Naive thymus-derived CD8-positive, alpha-beta T cell (primary cell): ENCODE measurements at regions not wholly inside any gene's neighbourhood (a gene's known extent, or its start where the extent isn't known, plus 50 kb on each side); places are given as distances from the start of the nearest gene placed in this dataset.

ENCODE experiments used
- ATAC-seq, 2 donors: fragments of 150-1000 bp; cut with Tn5 transposase in 1 of 2; sonication (Bioruptor Pico), chemical (Tn5 transposase) in 1 of 2; 1 replicate in 1 of 2; 2 replicates in 1 of 2; pipeline ENCODE4 v1.10.0; 2021; ENCODE audit warnings: mild to moderate bottlenecking in 2 of 2, moderate library complexity in 2 of 2
- POLR2A ChIA-PET: fragments of 350-600 bp; sonication (Branson Sonifier 250); formaldehyde crosslinking; loops from one replicate; lab custom pipeline; 2021; ENCODE audit warnings: antibody characterized with exemption; lab: Charles Lee
- DNase-seq, 10 donors: peaks; one replicate each; pipeline versions ENCODE4 v3.0.0 to v3.0.0-alpha.2; 2020 to 2022
- H3K27ac Mint-ChIP-seq, 10 donors: one replicate each; pipeline ENCODE4 v1.8.0; 2020 to 2022; ENCODE audit warnings: mild to moderate bottlenecking in 10 of 10, mixed read lengths in 10 of 10, moderate library complexity in 4 of 10, inconsistent platforms in 1 of 10
- H3K27me3 Mint-ChIP-seq, 5 donors: one replicate each; pipeline ENCODE4 v1.8.0; 2021 to 2022; ENCODE audit warnings: mixed read lengths in 5 of 5
- H3K36me3 Mint-ChIP-seq, 3 donors: one replicate each; pipeline ENCODE4 v1.8.0; 2020 to 2022; ENCODE audit warnings: mixed read lengths in 3 of 3, mild to moderate bottlenecking in 2 of 3, inconsistent platforms in 1 of 3
- H3K4me1 Mint-ChIP-seq, 4 donors: one replicate each; pipeline ENCODE4 v1.8.0; 2021 to 2022; ENCODE audit warnings: mixed read lengths in 4 of 4
- H3K4me3 Mint-ChIP-seq, 10 donors: one replicate each; pipeline ENCODE4 v1.8.0; 2020 to 2022; ENCODE audit warnings: mild to moderate bottlenecking in 10 of 10, mixed read lengths in 10 of 10, moderate library complexity in 6 of 10, inconsistent platforms in 1 of 10
- H3K9me3 Mint-ChIP-seq, 9 donors: one replicate each; pipeline ENCODE4 v1.8.0; 2020 to 2022; ENCODE audit warnings: mixed read lengths in 9 of 9, mild to moderate bottlenecking in 3 of 9, inconsistent platforms in 1 of 9, moderate library complexity in 1 of 9

DNA sequence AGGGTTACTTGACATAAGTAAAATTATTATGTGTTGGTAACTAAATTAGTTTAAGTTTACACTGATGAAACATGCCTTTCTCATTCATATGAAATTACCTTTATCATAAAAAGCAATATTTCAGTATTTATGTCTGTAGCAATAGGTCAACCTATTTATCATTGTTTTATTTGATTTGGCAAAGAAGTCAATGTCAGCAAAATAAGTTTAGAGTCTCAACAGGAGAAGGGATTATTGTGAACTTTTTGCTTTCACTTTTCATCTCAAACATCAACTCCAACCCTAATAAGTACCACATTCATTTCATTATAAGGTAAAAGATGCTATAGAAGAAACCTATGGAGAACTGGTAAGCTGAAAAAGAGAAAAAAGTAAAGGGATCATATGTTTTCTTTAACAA is 1015.4 kb upstream of the ADGRL4 start:
- Mint-ChIP-seq H3K27me3 (no peaks in the 10 kb centered on the region), H3K4me1 (no peaks in the 10 kb centered on the region), H3K9me3 (peaks cover 0 to 15% (median 6%) of the 10 kb centered on the region in 9 donors), H3K27ac (no peak overlapping the region), H3K36me3 (no peaks in the 10 kb centered on the region), H3K4me3 (no peak overlapping the region)
- POLR2A ChIA-PET: no interaction called here
- no peak for ATAC-seq
- DNase-seq: no peak

DNA sequence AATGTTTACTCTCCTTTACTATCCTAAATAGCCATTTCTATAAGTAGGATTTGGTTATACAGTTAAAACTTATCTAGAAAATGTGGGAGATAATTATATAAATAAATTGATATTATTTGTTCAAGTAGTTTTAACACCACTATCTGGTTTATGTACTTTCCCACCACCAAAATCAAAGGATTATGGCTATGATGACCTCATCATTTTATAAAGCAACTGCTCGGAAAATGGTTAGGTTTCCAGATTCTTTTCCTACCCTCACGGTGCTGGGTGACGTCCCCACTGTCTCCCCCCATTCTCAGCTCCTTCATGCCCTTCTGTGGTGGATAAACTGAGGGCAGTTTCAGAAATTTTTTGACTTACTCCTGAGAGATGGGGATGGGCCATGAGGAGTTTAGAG is 1011.8 kb upstream of the ADGRL4 start:
- Mint-ChIP-seq H3K9me3 (peaks cover 0 to 10% (median 4%) of the 10 kb centered on the region in 9 donors), H3K36me3 (no peaks in the 10 kb centered on the region), H3K4me1 (no peaks in the 10 kb centered on the region), H3K4me3 (no peak overlapping the region), H3K27me3 (no peaks in the 10 kb centered on the region), H3K27ac (no peak overlapping the region)
- no peak for DNase-seq
- POLR2A ChIA-PET: no interaction called here
- ATAC-seq: no peak

DNA sequence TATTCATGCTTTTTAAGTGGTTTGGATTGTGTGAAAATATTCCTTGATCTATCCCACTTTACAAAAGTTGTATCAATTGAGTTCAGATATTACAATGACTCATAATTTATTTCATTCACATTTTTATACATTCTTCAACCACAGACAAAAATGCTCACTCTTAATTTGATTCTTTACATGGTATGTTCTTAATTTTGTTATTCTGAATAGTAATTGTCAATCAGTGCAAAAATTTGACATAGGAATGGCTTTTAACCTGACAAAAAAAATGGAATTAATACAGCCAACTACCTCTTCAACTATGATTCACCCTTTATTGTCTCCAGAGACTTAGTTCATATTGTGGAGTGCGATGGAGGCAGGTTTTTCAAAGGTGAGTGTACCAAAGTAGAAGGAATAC is 1002.4 kb upstream of the ADGRL4 start:
- H3K27me3 Mint-ChIP-seq: no peaks in the 10 kb centered on the region
- DNase-seq (no peak), ATAC-seq (no peak)
- H3K4me3 Mint-ChIP-seq: no peak overlapping the region
- peaks cover 0 to 8% (median 0%) of the 10 kb centered on the region in 9 donors for H3K9me3 Mint-ChIP-seq
- no peak overlapping the region for H3K27ac Mint-ChIP-seq
- POLR2A ChIA-PET: no interaction called here
- H3K4me1 Mint-ChIP-seq: no peaks in the 10 kb centered on the region
- H3K36me3 Mint-ChIP-seq: no peaks in the 10 kb centered on the region

DNA sequence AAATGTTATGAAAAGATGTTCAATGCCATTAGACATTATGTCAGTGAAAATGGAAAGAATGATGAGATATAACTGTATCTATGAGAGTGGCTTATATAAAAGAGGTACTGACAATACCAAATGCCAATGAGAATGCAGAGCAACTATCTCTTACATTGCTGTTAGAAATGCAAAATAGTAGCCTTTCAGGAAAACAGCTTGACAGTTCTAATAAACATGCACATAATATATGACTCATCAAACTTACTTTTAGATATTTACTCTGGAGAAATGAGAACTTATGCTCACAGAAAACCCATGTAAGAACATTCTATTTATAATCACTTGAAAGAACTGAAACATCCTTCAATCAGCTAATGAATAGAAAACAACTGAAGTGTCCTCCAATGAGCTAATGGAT is 996.7 kb upstream of the ADGRL4 start:
- Mint-ChIP-seq H3K9me3 (peaks cover 0 to 23% (median 11%) of the 10 kb centered on the region in 9 donors), H3K4me3 (no peak overlapping the region), H3K36me3 (no peaks in the 10 kb centered on the region), H3K4me1 (no peaks in the 10 kb centered on the region), H3K27ac (no peak overlapping the region), H3K27me3 (no peaks in the 10 kb centered on the region)
- DNase-seq (no peak), ATAC-seq (no peak)
- POLR2A ChIA-PET: no interaction called here

DNA sequence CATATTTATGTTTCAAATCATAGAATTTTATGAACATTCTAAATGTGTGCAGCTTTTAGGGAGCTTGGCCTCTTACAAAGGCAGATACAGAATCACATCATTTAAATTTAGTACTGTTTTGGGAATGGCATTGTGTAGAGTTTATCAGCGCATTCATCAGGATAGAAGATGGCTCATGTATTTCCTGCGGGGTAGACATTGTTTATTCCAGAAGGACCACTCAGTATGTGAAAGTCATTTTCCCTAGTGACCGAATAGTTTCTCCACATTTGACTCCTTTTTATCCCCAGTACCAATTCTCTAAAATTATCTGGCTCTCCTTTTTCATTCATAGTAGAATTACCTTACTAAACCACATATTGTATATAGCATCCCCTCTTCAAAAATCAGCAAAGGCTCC is 981.9 kb upstream of the ADGRL4 start:
- POLR2A ChIA-PET: no interaction called here
- no peaks in the 10 kb centered on the region for H3K4me1 Mint-ChIP-seq

DNA sequence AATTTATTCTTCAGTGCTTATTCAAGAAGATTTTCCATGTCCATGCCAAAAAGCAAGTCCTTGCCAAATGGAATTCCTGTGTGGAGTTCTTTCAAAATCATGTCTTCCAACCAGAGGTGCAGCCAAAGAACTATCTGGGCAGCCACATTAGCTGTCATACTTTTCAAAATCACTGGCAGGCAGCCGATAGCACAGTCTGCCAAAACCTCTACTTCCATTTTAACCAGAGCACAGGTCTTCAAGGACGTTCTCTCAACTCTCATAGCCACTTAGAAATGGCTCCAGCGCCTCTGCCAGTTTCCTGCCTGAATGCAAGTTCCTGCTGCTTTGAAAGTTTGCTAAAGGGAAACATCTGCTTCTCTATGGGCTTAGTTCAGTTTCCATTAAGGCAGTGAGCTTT is 975.7 kb upstream of the ADGRL4 start:
- ATAC-seq: no peak
- POLR2A ChIA-PET: no interaction called here
- peaks cover 0 to 25% (median 2%) of the 10 kb centered on the region in 9 donors for H3K9me3 Mint-ChIP-seq

More for the DNA sequence above, 981.9 kb upstream of the ADGRL4 start:
- no peak overlapping the region for H3K27ac Mint-ChIP-seq
- H3K36me3 Mint-ChIP-seq: no peaks in the 10 kb centered on the region
- no peak for ATAC-seq
- H3K27me3 Mint-ChIP-seq: no peaks in the 10 kb centered on the region
- peaks cover 0 to 15% (median 4%) of the 10 kb centered on the region in 9 donors for H3K9me3 Mint-ChIP-seq
- DNase-seq: no peak
- H3K4me3 Mint-ChIP-seq: no peak overlapping the region

DNA sequence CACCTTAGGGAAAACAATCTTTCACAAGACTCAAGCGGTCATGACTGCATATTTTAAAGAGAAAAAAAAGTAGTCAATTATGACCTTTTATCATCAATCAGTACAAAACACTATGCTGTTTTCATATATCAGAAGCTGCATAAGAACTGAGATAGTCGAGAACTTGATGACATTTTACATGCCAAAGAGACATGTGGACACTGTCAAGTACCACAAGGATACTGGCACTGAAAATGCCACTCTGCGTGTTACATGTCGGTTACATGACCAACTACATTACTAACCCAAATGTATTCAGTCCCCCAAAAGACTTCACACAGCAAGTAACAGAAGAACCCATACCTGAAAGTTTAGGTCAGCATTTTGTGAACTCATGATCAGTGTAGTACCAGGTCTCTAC is 975.0 kb upstream of the ADGRL4 start:
- H3K4me1 Mint-ChIP-seq: no peaks in the 10 kb centered on the region
- no peak overlapping the region for H3K4me3 Mint-ChIP-seq
- no peak overlapping the region for H3K27ac Mint-ChIP-seq
- POLR2A ChIA-PET: no interaction called here
- ATAC-seq (no peak), DNase-seq (no peak)
- H3K9me3 Mint-ChIP-seq: peaks cover 0 to 33% (median 2%) of the 10 kb centered on the region in 9 donors
- H3K36me3 Mint-ChIP-seq: no peaks in the 10 kb centered on the region
- H3K27me3 Mint-ChIP-seq: no peaks in the 10 kb centered on the region

More for the DNA sequence above, 975.7 kb upstream of the ADGRL4 start:
- Mint-ChIP-seq H3K27ac (no peak overlapping the region), H3K4me3 (no peak overlapping the region), H3K36me3 (no peaks in the 10 kb centered on the region), H3K27me3 (no peaks in the 10 kb centered on the region), H3K4me1 (no peaks in the 10 kb centered on the region)
- no peak for DNase-seq

DNA sequence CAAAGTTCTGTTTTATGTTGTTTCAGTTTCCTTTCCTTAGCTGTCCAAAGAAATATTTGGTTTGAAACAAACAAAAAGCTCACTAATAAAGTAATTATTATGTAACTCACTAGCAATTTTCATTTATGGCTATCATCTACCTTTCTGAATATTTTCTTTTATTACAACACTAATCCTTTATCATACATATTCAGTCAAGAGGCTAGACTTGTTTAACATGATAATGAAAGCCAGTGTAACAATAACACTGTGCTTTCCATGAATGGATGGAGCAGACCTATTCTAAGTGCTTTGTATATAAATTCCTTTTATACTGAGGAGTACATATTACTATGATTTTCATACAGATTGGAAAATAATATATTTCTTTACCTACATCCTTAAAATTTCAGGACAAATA is 972.8 kb upstream of the ADGRL4 start:
- Mint-ChIP-seq H3K4me1 (no peaks in the 10 kb centered on the region), H3K4me3 (no peak overlapping the region), H3K36me3 (no peaks in the 10 kb centered on the region), H3K27ac (no peak overlapping the region), H3K9me3 (peaks cover 0 to 25% (median 2%) of the 10 kb centered on the region in 9 donors), H3K27me3 (no peaks in the 10 kb centered on the region)
- POLR2A ChIA-PET: no interaction called here
- ATAC-seq: no peak
- DNase-seq: no peak

DNA sequence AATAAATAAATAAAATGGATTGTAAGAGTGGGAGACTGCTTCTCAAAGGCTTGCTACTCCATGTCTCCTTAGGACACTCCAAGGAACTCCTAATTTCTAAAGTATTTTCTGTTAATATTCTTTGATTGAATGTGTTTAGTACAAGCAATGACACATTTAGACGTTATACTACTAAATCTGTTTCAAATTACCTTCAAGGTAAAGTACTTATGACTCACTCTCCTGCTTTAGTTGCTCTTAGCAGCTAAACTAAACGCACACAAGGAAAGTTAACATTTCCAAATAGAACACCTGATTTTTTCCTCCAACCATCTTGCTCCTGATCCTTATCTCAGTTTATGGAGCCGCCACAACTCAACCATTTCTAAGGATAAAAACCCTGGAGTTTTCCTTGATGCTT is 969.8 kb upstream of the ADGRL4 start:
- H3K4me3 Mint-ChIP-seq: no peak overlapping the region
- no peaks in the 10 kb centered on the region for H3K27me3 Mint-ChIP-seq
- POLR2A ChIA-PET: no interaction called here
- H3K36me3 Mint-ChIP-seq: no peaks in the 10 kb centered on the region
- no peaks in the 10 kb centered on the region for H3K4me1 Mint-ChIP-seq
- peaks cover 0 to 29% (median 2%) of the 10 kb centered on the region in 9 donors for H3K9me3 Mint-ChIP-seq
- DNase-seq (no peak), ATAC-seq (no peak)
- H3K27ac Mint-ChIP-seq: no peak overlapping the region

DNA sequence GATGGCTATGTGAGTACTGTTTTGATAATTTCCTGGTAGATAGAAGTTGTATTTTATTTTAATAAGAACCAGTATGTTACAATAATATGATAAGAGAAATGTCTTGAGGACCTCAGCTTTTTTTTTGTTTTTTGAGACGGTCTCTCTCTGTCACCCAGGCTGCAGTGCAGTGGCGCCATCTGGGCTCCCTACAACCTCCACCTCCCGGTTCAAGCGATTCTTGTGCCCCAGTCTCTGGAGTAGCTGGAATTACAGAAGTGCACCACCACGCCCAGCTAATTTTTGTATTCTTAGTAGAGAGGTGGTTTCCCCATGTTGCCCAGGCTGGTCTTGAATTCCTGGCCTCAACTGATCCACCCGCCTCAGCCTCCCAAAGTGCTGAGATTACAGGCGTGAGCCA is 968.1 kb upstream of the ADGRL4 start:
- H3K27ac Mint-ChIP-seq: no peak overlapping the region
- no peaks in the 10 kb centered on the region for H3K27me3 Mint-ChIP-seq
- H3K4me3 Mint-ChIP-seq: no peak overlapping the region
- peaks cover 0 to 29% (median 4%) of the 10 kb centered on the region in 9 donors for H3K9me3 Mint-ChIP-seq
- DNase-seq: no peak
- no peaks in the 10 kb centered on the region for H3K36me3 Mint-ChIP-seq
- POLR2A ChIA-PET: no interaction called here
- no peaks in the 10 kb centered on the region for H3K4me1 Mint-ChIP-seq
- no peak for ATAC-seq

DNA sequence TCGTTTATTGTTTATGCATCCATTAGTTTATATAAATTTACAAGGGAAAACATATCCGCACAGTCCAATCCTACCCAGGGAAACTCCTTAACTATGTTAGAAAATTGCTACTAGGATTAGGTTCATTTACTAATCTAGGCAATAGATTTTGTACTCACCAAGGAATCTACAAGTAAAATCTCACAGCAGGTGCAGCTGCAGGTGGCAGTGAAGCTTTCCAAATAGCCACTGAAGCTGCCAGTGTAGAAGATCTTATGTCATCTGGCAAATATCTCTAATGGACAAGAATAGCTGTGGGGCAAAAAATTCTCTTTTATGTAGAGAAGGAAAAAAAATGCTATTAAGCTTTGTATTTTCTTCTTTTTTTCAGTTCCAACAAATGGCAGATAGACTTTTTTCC is 963.4 kb upstream of the ADGRL4 start:
- Mint-ChIP-seq H3K27me3 (no peaks in the 10 kb centered on the region), H3K36me3 (no peaks in the 10 kb centered on the region), H3K9me3 (peaks cover 0 to 26% (median 7%) of the 10 kb centered on the region in 9 donors), H3K4me3 (no peak overlapping the region), H3K27ac (no peak overlapping the region), H3K4me1 (no peaks in the 10 kb centered on the region)
- no peak for ATAC-seq
- DNase-seq: no peak
- POLR2A ChIA-PET: no interaction called here

DNA sequence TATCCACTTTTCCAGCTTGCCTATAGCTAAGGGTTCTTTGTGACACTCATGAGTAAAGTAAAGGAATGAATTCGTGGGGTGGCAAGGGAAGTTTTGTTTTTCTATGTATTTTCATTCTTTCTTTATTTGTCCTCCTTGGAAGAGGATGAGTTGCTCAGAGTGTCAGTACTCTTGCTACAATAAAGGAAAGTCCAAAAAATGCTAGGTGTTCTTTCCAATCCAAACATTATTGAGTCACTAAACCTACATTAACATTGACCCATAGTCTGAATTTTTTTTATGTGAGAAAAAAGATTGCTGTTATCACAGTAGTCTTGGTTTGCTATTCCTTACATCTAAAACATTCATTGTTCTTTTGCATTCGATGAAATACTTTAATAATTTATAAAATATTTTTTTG is 959.9 kb upstream of the ADGRL4 start:
- no peaks in the 10 kb centered on the region for H3K36me3 Mint-ChIP-seq

DNA sequence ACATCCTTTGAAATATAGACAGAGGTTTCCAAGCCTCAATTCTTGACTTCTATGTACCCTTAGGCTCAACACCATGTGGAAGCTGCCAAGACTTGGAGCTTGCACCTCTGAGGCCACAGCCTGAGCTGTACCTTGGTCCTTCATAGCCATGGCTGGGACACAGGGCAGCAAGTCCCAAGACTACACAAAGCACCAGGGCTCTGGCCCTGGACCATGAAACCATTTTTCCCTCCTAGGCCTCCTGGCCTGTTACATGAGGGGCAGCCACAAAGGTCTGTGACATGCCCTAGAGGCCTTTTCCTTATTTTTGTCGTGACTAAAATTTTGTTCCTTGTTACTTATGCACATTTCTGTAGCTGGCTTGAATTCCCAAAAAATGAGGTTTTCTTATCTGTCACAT is 953.1 kb upstream of the ADGRL4 start:
- Mint-ChIP-seq H3K27me3 (no peaks in the 10 kb centered on the region), H3K36me3 (no peaks in the 10 kb centered on the region), H3K9me3 (peaks cover 5 to 48% (median 19%) of the 10 kb centered on the region in 9 donors), H3K4me3 (no peak overlapping the region), H3K4me1 (no peaks in the 10 kb centered on the region), H3K27ac (no peak overlapping the region)
- POLR2A ChIA-PET: no interaction called here
- ATAC-seq: no peak
- DNase-seq: no peak

More for the DNA sequence above, 959.9 kb upstream of the ADGRL4 start:
- ATAC-seq (no peak), DNase-seq (no peak)
- no peak overlapping the region for H3K27ac Mint-ChIP-seq
- peaks cover 0 to 36% (median 22%) of the 10 kb centered on the region in 9 donors for H3K9me3 Mint-ChIP-seq
- no peak overlapping the region for H3K4me3 Mint-ChIP-seq
- no peaks in the 10 kb centered on the region for H3K4me1 Mint-ChIP-seq
- no peaks in the 10 kb centered on the region for H3K27me3 Mint-ChIP-seq
- POLR2A ChIA-PET: no interaction called here

DNA sequence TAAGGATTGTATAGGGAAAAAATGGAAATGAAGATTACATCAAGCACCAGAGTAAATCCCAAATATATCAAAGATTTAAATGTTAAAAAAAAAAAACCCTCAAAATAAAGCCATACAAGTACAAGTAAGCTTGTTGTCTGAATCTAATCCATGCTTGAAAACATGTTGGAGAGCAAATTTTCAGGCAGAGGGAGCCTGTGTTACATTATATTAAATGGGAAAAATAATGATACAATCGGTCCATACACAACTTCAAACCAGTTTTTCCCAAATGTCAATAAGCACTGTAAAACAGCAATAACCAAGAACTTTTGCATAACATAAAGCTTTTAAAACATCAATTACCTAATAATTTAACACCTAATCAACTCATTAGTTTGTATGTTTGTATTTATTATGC is 949.4 kb upstream of the ADGRL4 start:
- POLR2A ChIA-PET: no interaction called here
- Mint-ChIP-seq H3K27me3 (no peaks in the 10 kb centered on the region), H3K9me3 (peaks cover 2 to 46% (median 29%) of the 10 kb centered on the region in 9 donors), H3K36me3 (peaks cover 0 to 10% (median 0%) of the 10 kb centered on the region in 3 donors), H3K27ac (no peak overlapping the region), H3K4me3 (no peak overlapping the region), H3K4me1 (no peaks in the 10 kb centered on the region)
- DNase-seq (no peak), ATAC-seq (no peak)
